Suprapubic skin (tissue), 3 donors: ENCODE measurements at regions not wholly inside any gene's neighbourhood (a gene's known extent, or its start where the extent isn't known, plus 50 kb on each side); places are given as distances from the start of the nearest gene placed in this dataset.

Source experiments
- EP300 ChIP-seq: sonication (generic); formaldehyde crosslinking; IDR thresholded peaks from one replicate; pipeline ENCODE4 v1.6.1; 2017; ENCODE audit warnings: antibody characterized with exemption
- POLR2A ChIP-seq, 2 donors: fragments of 450-650 bp; IDR thresholded peaks; one replicate each; pipeline ENCODE4 v1.6.1; 2017; ENCODE audit warnings: antibody characterized with exemption in 2 of 2, mild to moderate bottlenecking in 2 of 2, moderate library complexity in 2 of 2
- TF ChIP-seq, protein P1 (sequence below), 2 donors: fragments of 200-600 bp in 1 of 2; fragments of 450-650 bp in 1 of 2; sonication (generic) in 1 of 2; IDR thresholded peaks; one replicate each; pipeline ENCODE4 v1.5.1; 2016 to 2019; ENCODE audit warnings: antibody characterized with exemption in 2 of 2, mild to moderate bottlenecking in 1 of 2, moderate library complexity in 1 of 2

DNA sequence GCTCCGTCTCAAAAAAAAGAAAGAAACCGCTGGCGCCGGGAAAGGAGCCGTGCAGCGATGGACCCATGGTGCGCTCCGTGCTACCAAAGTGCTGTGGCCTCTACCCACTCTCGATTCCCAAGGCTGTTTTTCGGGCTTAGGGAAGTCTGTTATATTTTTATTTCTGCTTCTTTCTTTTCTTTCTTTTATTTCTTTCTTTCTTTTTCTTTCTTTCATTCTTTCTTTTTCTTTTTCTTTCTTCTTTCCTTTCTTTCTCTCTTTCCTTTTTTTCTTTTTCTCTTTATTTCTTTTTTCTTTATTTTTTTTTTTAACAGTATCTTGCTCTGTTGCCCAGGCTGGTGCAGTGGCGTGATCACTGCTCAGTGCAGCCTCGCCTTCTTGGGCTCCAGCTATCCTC, 87.5 kb downstream of the ANXA2R start:
- TF ChIP-seq, protein P1, sequence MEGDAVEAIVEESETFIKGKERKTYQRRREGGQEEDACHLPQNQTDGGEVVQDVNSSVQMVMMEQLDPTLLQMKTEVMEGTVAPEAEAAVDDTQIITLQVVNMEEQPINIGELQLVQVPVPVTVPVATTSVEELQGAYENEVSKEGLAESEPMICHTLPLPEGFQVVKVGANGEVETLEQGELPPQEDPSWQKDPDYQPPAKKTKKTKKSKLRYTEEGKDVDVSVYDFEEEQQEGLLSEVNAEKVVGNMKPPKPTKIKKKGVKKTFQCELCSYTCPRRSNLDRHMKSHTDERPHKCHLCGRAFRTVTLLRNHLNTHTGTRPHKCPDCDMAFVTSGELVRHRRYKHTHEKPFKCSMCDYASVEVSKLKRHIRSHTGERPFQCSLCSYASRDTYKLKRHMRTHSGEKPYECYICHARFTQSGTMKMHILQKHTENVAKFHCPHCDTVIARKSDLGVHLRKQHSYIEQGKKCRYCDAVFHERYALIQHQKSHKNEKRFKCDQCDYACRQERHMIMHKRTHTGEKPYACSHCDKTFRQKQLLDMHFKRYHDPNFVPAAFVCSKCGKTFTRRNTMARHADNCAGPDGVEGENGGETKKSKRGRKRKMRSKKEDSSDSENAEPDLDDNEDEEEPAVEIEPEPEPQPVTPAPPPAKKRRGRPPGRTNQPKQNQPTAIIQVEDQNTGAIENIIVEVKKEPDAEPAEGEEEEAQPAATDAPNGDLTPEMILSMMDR (IDR thresholded peaks at IDR 0.05): no peak
- no peak for TF ChIP-seq POLR2A (IDR thresholded peaks at IDR 0.05)
- TF ChIP-seq EP300: no peak
